ENCODE measurements at regions not wholly inside any gene's neighbourhood (a gene's known extent, or its start where the extent isn't known, plus 50 kb on each side); places are given as distances from the start of the nearest gene placed in this dataset.

DNA sequence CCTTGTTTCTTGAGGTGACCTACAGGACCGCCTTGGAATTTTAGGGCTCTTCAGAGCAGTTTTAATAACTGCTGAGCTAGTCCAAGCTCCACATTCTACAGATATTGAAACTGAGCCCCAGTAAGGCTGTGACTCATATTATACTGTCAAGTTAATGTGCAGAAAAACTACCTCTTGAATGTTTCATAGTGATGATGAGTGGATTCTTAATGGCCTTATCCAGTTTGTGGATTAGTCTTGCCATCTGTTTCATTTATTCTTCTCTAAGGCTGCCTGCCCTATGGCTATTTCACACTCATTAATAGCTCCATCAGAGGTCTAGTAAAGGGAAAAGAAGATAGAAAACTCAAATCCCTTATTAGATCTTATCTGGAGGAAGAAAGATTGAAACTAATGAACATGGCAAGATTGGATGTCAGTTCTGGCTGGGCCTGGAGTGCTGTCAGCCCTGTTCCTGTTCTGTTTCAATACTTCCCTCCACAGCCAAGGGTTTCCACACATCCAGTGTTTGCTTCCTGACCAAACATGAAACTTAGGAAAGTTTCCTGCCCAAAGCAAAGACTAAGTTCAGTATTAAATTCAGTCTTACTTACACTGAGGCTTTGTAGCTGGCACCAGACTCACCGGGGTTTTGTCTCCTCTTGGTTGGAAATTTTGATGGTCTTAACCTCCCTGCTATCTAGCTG, 215.6 kb upstream of the DMAC1 start:
- H3K27ac ChIP-seq: no peak overlapping the region
- TF ChIP-seq, protein P1, sequence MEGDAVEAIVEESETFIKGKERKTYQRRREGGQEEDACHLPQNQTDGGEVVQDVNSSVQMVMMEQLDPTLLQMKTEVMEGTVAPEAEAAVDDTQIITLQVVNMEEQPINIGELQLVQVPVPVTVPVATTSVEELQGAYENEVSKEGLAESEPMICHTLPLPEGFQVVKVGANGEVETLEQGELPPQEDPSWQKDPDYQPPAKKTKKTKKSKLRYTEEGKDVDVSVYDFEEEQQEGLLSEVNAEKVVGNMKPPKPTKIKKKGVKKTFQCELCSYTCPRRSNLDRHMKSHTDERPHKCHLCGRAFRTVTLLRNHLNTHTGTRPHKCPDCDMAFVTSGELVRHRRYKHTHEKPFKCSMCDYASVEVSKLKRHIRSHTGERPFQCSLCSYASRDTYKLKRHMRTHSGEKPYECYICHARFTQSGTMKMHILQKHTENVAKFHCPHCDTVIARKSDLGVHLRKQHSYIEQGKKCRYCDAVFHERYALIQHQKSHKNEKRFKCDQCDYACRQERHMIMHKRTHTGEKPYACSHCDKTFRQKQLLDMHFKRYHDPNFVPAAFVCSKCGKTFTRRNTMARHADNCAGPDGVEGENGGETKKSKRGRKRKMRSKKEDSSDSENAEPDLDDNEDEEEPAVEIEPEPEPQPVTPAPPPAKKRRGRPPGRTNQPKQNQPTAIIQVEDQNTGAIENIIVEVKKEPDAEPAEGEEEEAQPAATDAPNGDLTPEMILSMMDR (IDR thresholded peaks at IDR 0.05): no peak
- no peak for DNase-seq (ENCODE audit: low spot score)

DNA sequence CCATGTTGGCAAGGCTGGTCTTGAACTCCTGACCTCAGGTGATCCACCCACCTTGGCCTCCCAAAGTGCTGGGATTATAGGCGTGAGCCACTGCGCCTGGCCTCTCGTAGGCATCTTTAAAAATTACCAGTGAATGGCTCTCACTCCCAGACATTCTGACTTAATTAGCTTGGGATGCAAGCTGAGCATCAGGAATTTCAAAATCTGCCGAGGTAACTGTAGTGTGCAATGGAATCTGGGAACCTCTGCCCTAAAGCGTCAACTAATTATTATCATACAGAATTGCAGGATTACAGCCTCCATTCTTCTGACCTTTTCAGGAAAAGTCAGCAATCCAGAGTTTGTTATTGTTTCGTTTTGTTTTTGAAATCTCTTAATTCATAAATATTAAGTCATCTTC, 213.4 kb upstream of the DMAC1 start:
- no peak for DNase-seq (ENCODE audit: low spot score)
- Histone ChIP-seq H3K27ac (no peak overlapping the region), H3K4me3 (no peak overlapping the region)
- TF ChIP-seq, protein P1 (IDR thresholded peaks at IDR 0.05): no peak

More for the DNA sequence above, 215.6 kb upstream of the DMAC1 start:
- H3K4me3 ChIP-seq: no peak overlapping the region

DNA sequence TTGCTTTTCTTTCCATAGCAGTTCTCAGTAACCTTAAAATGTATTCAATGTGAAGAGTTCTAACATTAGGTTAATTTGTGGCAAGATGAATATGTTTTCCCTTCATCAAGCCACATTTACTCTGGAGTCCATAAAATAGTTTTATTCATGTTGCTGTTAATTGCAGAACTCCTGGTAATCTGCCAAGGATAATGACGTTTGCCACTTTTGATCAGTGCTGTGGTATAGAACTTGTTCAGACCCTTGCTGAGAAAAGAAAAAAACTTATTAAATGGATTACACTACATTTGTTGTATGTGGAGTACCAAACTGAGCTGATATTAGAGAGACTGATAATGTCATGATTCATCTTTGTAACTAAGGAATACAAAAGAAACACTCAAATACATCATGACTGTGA, 212.4 kb upstream of the DMAC1 start:
- Histone ChIP-seq H3K4me3 (no peak overlapping the region), H3K27ac (no peak overlapping the region)
- no peak for DNase-seq (ENCODE audit: low spot score)
- TF ChIP-seq, protein P1 (IDR thresholded peaks at IDR 0.05): no peak

DNA sequence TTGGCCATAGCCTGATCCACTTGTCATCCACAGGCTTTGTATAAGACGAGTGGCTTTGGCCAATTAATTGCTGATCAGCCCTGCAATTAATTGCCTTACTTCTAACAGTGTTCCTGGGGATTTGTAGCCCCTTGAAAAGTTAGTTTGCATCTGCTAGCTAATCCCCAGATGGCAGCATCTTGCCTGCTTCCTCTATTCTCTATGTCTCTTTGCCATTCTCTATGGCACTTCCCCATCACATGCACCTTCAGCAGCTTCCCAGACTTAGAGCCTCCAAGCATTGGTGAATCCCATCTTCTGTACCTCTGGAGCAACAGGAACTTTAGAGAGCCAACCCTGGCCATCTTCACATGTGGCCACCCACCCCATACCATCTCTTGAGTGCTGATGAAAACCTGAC, 197.0 kb upstream of the DMAC1 start:
- TF ChIP-seq, protein P1 (IDR thresholded peaks at IDR 0.05): no peak
- DNase-seq (ENCODE audit: low spot score): no peak
- Histone ChIP-seq H3K4me3 (no peak overlapping the region), H3K27ac (no peak overlapping the region)

DNA sequence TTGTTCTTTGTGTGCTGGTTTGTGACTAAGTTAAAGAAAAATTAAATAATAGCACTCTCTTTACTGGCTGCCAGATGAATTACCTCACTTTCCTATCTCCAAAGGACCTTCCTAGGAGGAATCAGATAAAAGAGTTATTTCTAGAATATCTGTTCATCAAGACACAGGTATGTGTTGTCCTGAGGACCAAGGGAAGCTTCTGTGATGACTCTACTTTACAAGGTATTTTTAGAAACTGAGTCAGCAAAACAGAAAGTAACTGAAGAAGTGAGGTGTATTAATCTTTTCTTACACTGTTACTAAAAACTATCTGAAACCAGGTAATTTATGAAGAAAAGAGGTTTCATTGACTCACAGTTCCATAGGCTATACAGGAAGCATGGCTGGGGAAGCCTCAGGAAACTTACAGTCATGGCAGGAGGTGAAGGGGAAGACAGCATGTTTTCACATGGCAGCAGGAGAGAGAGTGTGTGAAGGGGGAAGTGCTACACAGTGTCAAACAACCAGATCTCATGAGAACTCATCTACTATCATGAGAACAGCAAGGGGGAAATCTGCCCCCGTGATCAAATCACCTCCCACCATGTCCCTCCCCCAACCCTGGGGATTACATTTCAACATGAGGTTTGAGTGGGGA, 189.2 kb upstream of the DMAC1 start:
- H3K4me3 ChIP-seq: no peak overlapping the region
- no peak overlapping the region for H3K27ac ChIP-seq
- DNase-seq (ENCODE audit: low spot score): no peak
- TF ChIP-seq, protein P1 (IDR thresholded peaks at IDR 0.05): no peak

DNA sequence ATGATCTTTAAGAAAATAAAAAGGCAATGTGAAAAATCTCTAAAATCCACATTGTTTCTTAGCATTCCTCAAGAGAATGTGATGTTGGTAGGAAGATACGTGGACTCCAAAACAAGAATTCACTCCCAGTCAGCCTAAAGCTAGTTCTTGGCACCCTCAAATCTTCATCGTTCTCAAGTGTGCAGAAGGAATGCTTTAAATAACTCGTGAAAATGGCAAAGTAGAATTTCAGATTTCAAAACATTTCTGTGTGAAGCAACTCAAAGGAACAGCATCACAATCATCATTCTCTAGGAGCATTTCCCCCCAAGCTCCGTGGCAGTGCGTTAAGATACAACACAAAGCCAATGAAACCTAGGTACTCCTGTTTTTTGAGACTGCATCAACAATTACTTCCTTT, 185.1 kb upstream of the DMAC1 start:
- TF ChIP-seq, protein P1 (IDR thresholded peaks at IDR 0.05): no peak
- Histone ChIP-seq H3K27ac (no peak overlapping the region), H3K4me3 (no peak overlapping the region)
- DNase-seq (ENCODE audit: low spot score): no peak

DNA sequence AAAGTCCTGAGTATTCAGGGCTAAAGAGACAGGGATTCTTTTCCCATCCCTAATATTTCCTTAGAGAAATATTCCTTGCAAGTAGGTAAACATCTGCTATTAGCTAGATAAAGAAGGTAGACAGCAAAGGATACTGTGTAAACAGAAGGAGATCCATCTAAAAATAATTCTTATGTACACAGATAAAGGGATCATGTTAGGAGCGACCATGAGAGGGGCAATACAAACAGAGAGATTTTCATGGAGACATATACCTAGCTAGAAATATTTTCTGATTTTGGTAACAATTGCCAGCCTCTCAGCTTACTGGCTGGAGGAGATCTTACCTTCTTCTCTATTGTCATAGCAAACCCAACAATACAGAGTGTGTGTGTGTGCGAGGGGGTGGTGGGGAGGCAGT, 184.6 kb upstream of the DMAC1 start:
- TF ChIP-seq, protein P1 (IDR thresholded peaks at IDR 0.05): no peak
- DNase-seq (ENCODE audit: low spot score): no peak
- Histone ChIP-seq H3K27ac (no peak overlapping the region), H3K4me3 (no peak overlapping the region)

Data from coronary artery (tissue), 2 donors.